H9 (cell line): ENCODE measurements at regions not wholly inside any gene's neighbourhood (a gene's known extent, or its start where the extent isn't known, plus 50 kb on each side); places are given as distances from the start of the nearest gene placed in this dataset.

Experiments used
- DNase-seq: peaks from one replicate; pipeline ENCODE4 v3.0.0-alpha.2; 2017
- H2AFZ ChIP-seq: one replicate; pipeline ENCODE4 v1.6.1; 2013; ENCODE audit warnings: mild to moderate bottlenecking, low read length, control low read depth, moderate library complexity
- H2AK5ac ChIP-seq: 2 replicates; pipeline ENCODE4 v1.6.1; 2013; ENCODE audit warnings: low read length, control low read depth, mixed read lengths; ENCODE audit not compliant: insufficient read length
- H2BK120ac ChIP-seq: one replicate; pipeline ENCODE4 v1.6.1; 2013; ENCODE audit warnings: low read depth, mild to moderate bottlenecking, low read length, control low read depth, inconsistent platforms; ENCODE audit not compliant: poor library complexity, severe bottlenecking
- H2BK12ac ChIP-seq: 2 replicates; pipeline ENCODE4 v1.6.1; 2013; ENCODE audit warnings: low read length, control low read depth, mixed read lengths, low read depth; ENCODE audit not compliant: insufficient read length
- H2BK15ac ChIP-seq: 2 replicates; pipeline ENCODE4 v1.6.1; 2013; ENCODE audit warnings: low read depth, low read length, control low read depth
- H2BK20ac ChIP-seq: one replicate; pipeline ENCODE4 v1.6.1; 2013; ENCODE audit warnings: low read depth, mild to moderate bottlenecking, low read length, control low read depth, inconsistent platforms; ENCODE audit not compliant: poor library complexity, severe bottlenecking
- H2BK5ac ChIP-seq: 2 replicates; pipeline ENCODE4 v1.6.1; 2013; ENCODE audit warnings: low read length, control low read depth, mixed read lengths; ENCODE audit not compliant: insufficient read length
- H3K14ac ChIP-seq: 2 replicates; pipeline ENCODE4 v1.6.1; 2013; ENCODE audit warnings: low read length, control low read depth; ENCODE audit not compliant: insufficient read depth
- H3K18ac ChIP-seq: 2 replicates; pipeline ENCODE4 v1.6.1; 2013; ENCODE audit warnings: low read depth, mild to moderate bottlenecking, mixed read lengths, low read length, control low read depth; ENCODE audit not compliant: insufficient read length
- H3K23ac ChIP-seq: 2 replicates; pipeline ENCODE4 v1.6.1; 2013; ENCODE audit warnings: low read length, control low read depth, mixed read lengths, low read depth; ENCODE audit not compliant: insufficient read length
- H3K23me2 ChIP-seq: 2 replicates; pipeline ENCODE4 v1.6.1; 2013; ENCODE audit warnings: low read depth, mild to moderate bottlenecking, mixed read lengths, low read length, control low read depth; ENCODE audit not compliant: insufficient read length, poor library complexity, severe bottlenecking
- H3K27ac ChIP-seq: 2 replicates; pipeline ENCODE4 v1.5.1; 2013; ENCODE audit warnings: low read length, control low read depth, mixed read lengths, low read depth; ENCODE audit not compliant: insufficient read length
- H3K27me3 ChIP-seq: 2 replicates; pipeline ENCODE4 v1.6.1; 2013; ENCODE audit warnings: low read length, control low read depth, inconsistent platforms; ENCODE audit not compliant: insufficient read depth
- H3K4ac ChIP-seq: 2 replicates; pipeline ENCODE4 v1.6.1; 2013; ENCODE audit warnings: low read depth, mild to moderate bottlenecking, control low read depth, inconsistent platforms, low read length, moderate library complexity
- H3K4me1 ChIP-seq: 2 replicates; pipeline ENCODE4 v1.6.1; 2013; ENCODE audit warnings: low read length, control low read depth, inconsistent platforms; ENCODE audit not compliant: insufficient read depth
- H3K4me2 ChIP-seq: 2 replicates; pipeline ENCODE4 v1.6.1; 2013; ENCODE audit warnings: low read length, control low read depth, mixed read lengths; ENCODE audit not compliant: insufficient read length, insufficient read depth
- H3K56ac ChIP-seq: 2 replicates; pipeline ENCODE4 v1.6.1; 2013; ENCODE audit warnings: low read depth, mild to moderate bottlenecking, mixed read lengths, low read length, control low read depth; ENCODE audit not compliant: insufficient read length
- H3K79me1 ChIP-seq: 2 replicates; pipeline ENCODE4 v1.6.1; 2013; ENCODE audit warnings: low read depth, mild to moderate bottlenecking, moderate library complexity, low read length, control low read depth, inconsistent platforms; ENCODE audit not compliant: insufficient read depth, poor library complexity, severe bottlenecking
- H3K79me2 ChIP-seq: 2 replicates; pipeline ENCODE4 v1.6.1; 2013; ENCODE audit warnings: low read length, control low read depth, inconsistent platforms; ENCODE audit not compliant: insufficient read depth
- H3K9ac ChIP-seq: 2 replicates; pipeline ENCODE4 v1.6.1; 2013; ENCODE audit warnings: low read length, control low read depth, mixed read lengths; ENCODE audit not compliant: insufficient read length; ENCODE audit errors: extremely low read depth
- H3K9me3 ChIP-seq: one replicate; pipeline ENCODE4 v1.6.1; 2013; ENCODE audit warnings: low read depth, low read length, inconsistent platforms; ENCODE audit not compliant: control insufficient read depth
- H3T11ph ChIP-seq: one replicate; pipeline ENCODE4 v1.6.1; 2013; ENCODE audit warnings: mild to moderate bottlenecking, low read length, control low read depth, inconsistent platforms
- H4K20me1 ChIP-seq: one replicate; pipeline ENCODE4 v1.6.1; 2013; ENCODE audit not compliant: control insufficient read depth, insufficient read length, insufficient read depth
- H4K5ac ChIP-seq: 2 replicates; pipeline ENCODE4 v1.6.1; 2013; ENCODE audit warnings: low read depth, mild to moderate bottlenecking, mixed read lengths, low read length, control low read depth; ENCODE audit not compliant: insufficient read length
- H4K8ac ChIP-seq: replicated peaks from 2 replicates; pipeline ENCODE4 v1.6.1; 2013; ENCODE audit warnings: low read length, control low read depth, mixed read lengths, low read depth; ENCODE audit not compliant: insufficient read length
- H4K91ac ChIP-seq: 2 replicates; pipeline ENCODE4 v1.6.1; 2013; ENCODE audit warnings: low read depth, mild to moderate bottlenecking, moderate library complexity, mixed read lengths, low read length, control low read depth; ENCODE audit not compliant: insufficient read length
- H3K27ac Mint-ChIP-seq, 3 experiments: 2 replicates in 2 of 3; 3 replicates in 1 of 3; pipeline ENCODE4 v1.8.0; 2020 to 2021; ENCODE audit warnings: mixed read lengths in 3 of 3, mild to moderate bottlenecking in 1 of 3, moderate library complexity in 1 of 3
- H3K27me3 Mint-ChIP-seq: 2 replicates; pipeline ENCODE4 v1.8.0; 2021; ENCODE audit warnings: low read depth, mild to moderate bottlenecking, moderate library complexity, mixed read lengths
- H3K36me3 Mint-ChIP-seq, 3 experiments: 2 replicates in 2 of 3; 3 replicates in 1 of 3; pipeline ENCODE4 v1.8.0; 2020 to 2021; ENCODE audit warnings: low read depth in 3 of 3, mixed read lengths in 3 of 3; ENCODE audit not compliant: insufficient read depth in 1 of 3
- H3K4me1 Mint-ChIP-seq, 2 experiments: 2 replicates each; pipeline ENCODE4 v1.8.0; 2020; ENCODE audit warnings: mixed read lengths in 2 of 2
- H3K4me3 Mint-ChIP-seq, 2 experiments: 2 replicates in 1 of 2; 3 replicates in 1 of 2; pipeline ENCODE4 v1.8.0; 2020 to 2021; ENCODE audit warnings: mild to moderate bottlenecking in 2 of 2, mixed read lengths in 2 of 2, moderate library complexity in 1 of 2
- H3K9me3 Mint-ChIP-seq, 2 experiments: 2 replicates in 1 of 2; 3 replicates in 1 of 2; pipeline ENCODE4 v1.8.0; 2020; ENCODE audit warnings: mild to moderate bottlenecking in 2 of 2, mixed read lengths in 2 of 2, moderate library complexity in 1 of 2
- WGBS: extraction: QIAGEN DNeasy Blood & Tissue Kit; methylation state at CpG from one replicate; pipeline ENCODE4 v1.1.7; 2013; ENCODE audit warnings: missing lambda C conversion rate, low lambda C conversion rate, mixed read lengths; ENCODE audit not compliant: insufficient read length; ENCODE audit errors: extremely low coverage; 5-methylcytosine and 5-hydroxymethylcytosine counted together
- TF ChIP-seq, protein P1 (sequence below): fragments of 200-600 bp; sonication (generic); conservative IDR thresholded peaks from 3 replicates; pipeline ENCODE4 v1.8.0; 2021; ENCODE audit warnings: antibody characterized with exemption, mild to moderate bottlenecking

GRCh38 chr13:85068231-85068630 is 731.0 kb downstream of the SLITRK6 start:
- Histone ChIP-seq H3T11ph (no peak overlapping the region), H3K23me2 (no peaks in the 10 kb centered on the region), H3K27ac (no peak overlapping the region), H2AFZ (no peak overlapping the region), H3K4me1 (no peaks in the 10 kb centered on the region), H3K14ac (no peak overlapping the region), H2BK20ac (no peak overlapping the region), H2BK15ac (no peak overlapping the region), H4K91ac (no peak overlapping the region), H3K4ac (no peak overlapping the region), H4K20me1 (no peaks in the 10 kb centered on the region), H3K79me1 (no peaks in the 10 kb centered on the region), H2AK5ac (no peak overlapping the region), H3K27me3 (no peaks in the 10 kb centered on the region), H3K4me2 (no peak overlapping the region), H2BK5ac (no peak overlapping the region), H4K5ac (no peak overlapping the region), H3K56ac (no peak overlapping the region), H3K9me3 (no peaks in the 10 kb centered on the region), H3K79me2 (no peaks in the 10 kb centered on the region), H4K8ac (no peak overlapping the region), H2BK120ac (no peak overlapping the region), H3K9ac (no peak overlapping the region), H2BK12ac (no peak overlapping the region), H3K23ac (no peak overlapping the region), H3K18ac (no peak overlapping the region)
- WGBS, result no CpG with 5 or more reads among the region's 3 CpGs
- no peak overlapping the region for H3K27ac Mint-ChIP-seq
- no peak overlapping the region for H3K4me3 Mint-ChIP-seq
- TF ChIP-seq, protein P1, sequence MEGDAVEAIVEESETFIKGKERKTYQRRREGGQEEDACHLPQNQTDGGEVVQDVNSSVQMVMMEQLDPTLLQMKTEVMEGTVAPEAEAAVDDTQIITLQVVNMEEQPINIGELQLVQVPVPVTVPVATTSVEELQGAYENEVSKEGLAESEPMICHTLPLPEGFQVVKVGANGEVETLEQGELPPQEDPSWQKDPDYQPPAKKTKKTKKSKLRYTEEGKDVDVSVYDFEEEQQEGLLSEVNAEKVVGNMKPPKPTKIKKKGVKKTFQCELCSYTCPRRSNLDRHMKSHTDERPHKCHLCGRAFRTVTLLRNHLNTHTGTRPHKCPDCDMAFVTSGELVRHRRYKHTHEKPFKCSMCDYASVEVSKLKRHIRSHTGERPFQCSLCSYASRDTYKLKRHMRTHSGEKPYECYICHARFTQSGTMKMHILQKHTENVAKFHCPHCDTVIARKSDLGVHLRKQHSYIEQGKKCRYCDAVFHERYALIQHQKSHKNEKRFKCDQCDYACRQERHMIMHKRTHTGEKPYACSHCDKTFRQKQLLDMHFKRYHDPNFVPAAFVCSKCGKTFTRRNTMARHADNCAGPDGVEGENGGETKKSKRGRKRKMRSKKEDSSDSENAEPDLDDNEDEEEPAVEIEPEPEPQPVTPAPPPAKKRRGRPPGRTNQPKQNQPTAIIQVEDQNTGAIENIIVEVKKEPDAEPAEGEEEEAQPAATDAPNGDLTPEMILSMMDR, result no peak
- no peak for DNase-seq
- no peaks in the 10 kb centered on the region for H3K4me1 Mint-ChIP-seq
- H3K9me3 Mint-ChIP-seq, result no peaks in the 10 kb centered on the region; a peak in 1 of 5 replicates
- no peaks in the 10 kb centered on the region for H3K27me3 Mint-ChIP-seq
- H3K36me3 Mint-ChIP-seq, result peaks cover 0 to 2% (median 0%) of the 10 kb centered on the region in 3 experiments; a peak in 1 of 7 replicates
